Islet precursor cell (in vitro differentiated cells): ENCODE measurements at regions not wholly inside any gene's neighbourhood (a gene's known extent, or its start where the extent isn't known, plus 50 kb on each side); places are given as distances from the start of the nearest gene placed in this dataset.

Source experiments
- DNase-seq: peaks from one replicate; pipeline ENCODE4 v3.0.0-alpha.2; 2018

GRCh38 chr14:94994245-94994644 lies 163.1 kb downstream of the DICER1 start:
- DNase-seq = no peak

- no peak for DNase-seq
These were observed 165.3 kb downstream of the DICER1 start for GRCh38 chr14:94992046-94992445.

- no peak for DNase-seq
These were observed 167.4 kb downstream of the DICER1 start for GRCh38 chr14:94989946-94990345.

- DNase-seq = no peak
These were observed 167.9 kb downstream of the DICER1 start for GRCh38 chr14:94989417-94989816.

- DNase-seq = no peak
These were observed 169.9 kb downstream of the DICER1 start for GRCh38 chr14:94987409-94987808.

GRCh38 chr14:94979891-94980290 lies 177.4 kb downstream of the DICER1 start:
- DNase-seq = no peak

- no peak for DNase-seq
These were observed 180.3 kb downstream of the DICER1 start for GRCh38 chr14:94977016-94977415.

- no peak for DNase-seq
These were observed 182.0 kb downstream of the DICER1 start for GRCh38 chr14:94975366-94975765.

- no peak for DNase-seq
These were observed 182.4 kb downstream of the DICER1 start for GRCh38 chr14:94974893-94975292.

GRCh38 chr14:94974422-94974821 lies 182.9 kb downstream of the DICER1 start:
- DNase-seq = no peak

- DNase-seq = no peak
These were observed 185.6 kb downstream of the DICER1 start for GRCh38 chr14:94971750-94972149.

- DNase-seq = no peak
These were observed 186.2 kb downstream of the DICER1 start for GRCh38 chr14:94970941-94971730.

- no peak for DNase-seq
These were observed 187.6 kb downstream of the DICER1 start for GRCh38 chr14:94969766-94970165.

- no peak for DNase-seq
These were observed 190.5 kb downstream of the DICER1 start for GRCh38 chr14:94966868-94967267.

GRCh38 chr14:94966344-94966743 lies 191.0 kb downstream of the DICER1 start:
- DNase-seq = no peak

GRCh38 chr14:94965551-94966313 lies 191.6 kb downstream of the DICER1 start:
- DNase-seq = no peak

- DNase-seq = no peak
These were observed 192.4 kb downstream of the DICER1 start for GRCh38 chr14:94964931-94965330.

- DNase-seq = no peak
These were observed 193.1 kb downstream of the DICER1 start for GRCh38 chr14:94964181-94964580.

GRCh38 chr14:94963051-94963450 lies 193.1 kb upstream of the GSC start:
- no peak for DNase-seq

GRCh38 chr14:94962166-94962575 lies 192.3 kb upstream of the GSC start:
- no peak for DNase-seq

GRCh38 chr14:94961386-94962165 lies 191.7 kb upstream of the GSC start:
- no peak for DNase-seq

GRCh38 chr14:94960285-94961001 lies 190.5 kb upstream of the GSC start:
- no peak for DNase-seq
